ENCODE measurements at regions not wholly inside any gene's neighbourhood (a gene's known extent, or its start where the extent isn't known, plus 50 kb on each side); places are given as distances from the start of the nearest gene placed in this dataset.

GRCh38 chr15:70547846-70548487 is 215.4 kb downstream of the UACA start:
- no peak for DNase-seq

DNA sequence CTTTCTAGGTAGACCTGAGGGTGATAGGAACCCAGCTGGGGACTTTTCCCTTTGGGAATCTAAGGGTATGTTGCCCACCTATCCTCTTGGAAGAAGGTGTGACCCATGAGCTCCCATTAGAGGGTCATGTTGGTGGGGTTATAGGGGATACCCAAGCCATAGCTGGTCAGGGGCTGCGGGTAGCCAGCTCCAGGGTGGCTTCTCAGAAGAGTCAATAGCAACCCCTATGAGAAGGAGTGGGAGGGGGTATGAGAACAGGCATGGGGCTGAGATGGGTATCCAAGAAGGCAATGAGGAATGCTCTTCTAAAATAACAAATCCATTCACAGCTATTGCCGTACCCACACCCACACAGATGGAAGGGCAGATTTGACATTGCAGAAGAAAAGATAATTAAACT is 217.8 kb downstream of the UACA start:
- peak; percentile 32 for DNase-seq

DNA sequence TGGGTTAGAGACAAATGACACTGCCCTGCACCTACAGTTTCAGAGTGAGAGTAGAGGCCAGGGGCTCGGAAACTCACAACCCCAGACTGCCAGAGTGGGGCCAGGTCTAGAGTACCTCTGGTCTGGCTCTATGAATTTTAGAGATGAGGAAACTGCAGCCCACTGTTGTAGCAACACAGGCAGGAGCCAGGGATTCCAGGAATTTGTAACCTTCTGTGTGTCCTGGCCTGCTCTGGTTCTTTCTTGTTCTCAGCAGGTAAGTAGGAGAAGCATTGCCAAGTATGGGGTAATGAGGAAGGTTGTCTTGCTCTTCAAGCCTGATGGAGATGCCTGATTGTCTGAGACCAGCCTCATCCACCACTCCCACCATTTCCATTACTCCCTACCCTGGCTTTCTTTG is 221.8 kb downstream of the UACA start:
- DNase-seq: peak; percentile 58

- peak; percentile 52 for DNase-seq
Observed at GRCh38 chr15:70539912-70540530, 223.3 kb downstream of the UACA start.

DNA sequence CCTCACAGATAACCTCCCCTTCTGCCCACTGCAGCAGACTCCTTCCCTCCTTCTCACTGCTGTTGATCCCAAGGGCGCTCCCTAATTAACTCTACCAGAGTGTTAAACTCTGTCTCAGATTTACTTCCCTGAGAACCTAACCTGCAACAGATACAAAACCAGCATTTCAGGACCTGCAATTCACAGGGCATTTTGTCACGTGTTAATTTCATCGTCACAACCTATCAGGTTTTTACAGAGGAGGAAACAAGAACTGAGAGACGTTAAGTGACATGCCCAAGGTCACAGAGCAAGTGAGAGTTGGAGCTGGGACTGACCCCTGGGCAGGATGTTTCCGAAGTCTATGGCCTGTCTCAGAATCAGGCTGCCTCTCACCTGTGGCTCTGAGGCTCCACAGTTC is 223.9 kb downstream of the UACA start:
- peak; percentile 26 for DNase-seq

DNA sequence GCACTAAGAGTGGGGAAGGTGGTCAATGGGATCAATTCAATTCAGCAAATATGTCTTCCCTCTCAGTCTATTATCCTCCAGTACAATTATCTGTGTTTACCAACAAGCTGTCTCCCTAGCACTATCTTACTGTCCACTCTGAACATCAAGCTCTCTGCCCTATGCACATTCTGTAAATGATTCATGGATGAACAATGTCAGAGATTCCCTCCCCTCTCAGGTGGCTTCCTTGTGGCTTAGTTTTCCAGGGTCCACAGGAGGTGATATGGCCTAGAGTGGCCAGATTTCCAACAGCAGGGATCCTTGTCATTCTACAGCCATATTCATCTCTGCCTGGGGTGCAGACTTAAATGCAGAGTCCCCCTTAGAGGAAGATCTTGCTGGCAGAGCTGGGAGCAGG is 225.1 kb downstream of the UACA start:
- peak; percentile 54 for DNase-seq

DNA sequence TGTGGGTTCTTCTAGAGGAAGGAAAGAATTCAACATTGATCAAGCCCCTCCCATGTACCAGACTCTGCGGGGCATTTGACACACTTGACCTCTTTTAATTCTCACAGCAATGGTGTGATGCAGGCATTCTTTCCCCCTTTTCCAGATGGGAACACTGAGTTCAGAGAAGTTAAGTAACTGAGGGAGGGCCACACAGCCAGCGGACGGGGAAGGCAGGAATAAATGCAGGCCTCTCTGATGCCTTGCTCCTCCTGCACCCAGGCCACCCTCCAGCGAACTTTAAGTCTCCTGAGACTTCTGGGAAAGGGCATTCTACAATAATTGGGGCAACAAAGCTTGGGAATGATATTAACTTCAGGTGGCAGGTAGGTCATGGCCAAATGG is 227.4 kb downstream of the UACA start:
- DNase-seq: peak; percentile 28

DNA sequence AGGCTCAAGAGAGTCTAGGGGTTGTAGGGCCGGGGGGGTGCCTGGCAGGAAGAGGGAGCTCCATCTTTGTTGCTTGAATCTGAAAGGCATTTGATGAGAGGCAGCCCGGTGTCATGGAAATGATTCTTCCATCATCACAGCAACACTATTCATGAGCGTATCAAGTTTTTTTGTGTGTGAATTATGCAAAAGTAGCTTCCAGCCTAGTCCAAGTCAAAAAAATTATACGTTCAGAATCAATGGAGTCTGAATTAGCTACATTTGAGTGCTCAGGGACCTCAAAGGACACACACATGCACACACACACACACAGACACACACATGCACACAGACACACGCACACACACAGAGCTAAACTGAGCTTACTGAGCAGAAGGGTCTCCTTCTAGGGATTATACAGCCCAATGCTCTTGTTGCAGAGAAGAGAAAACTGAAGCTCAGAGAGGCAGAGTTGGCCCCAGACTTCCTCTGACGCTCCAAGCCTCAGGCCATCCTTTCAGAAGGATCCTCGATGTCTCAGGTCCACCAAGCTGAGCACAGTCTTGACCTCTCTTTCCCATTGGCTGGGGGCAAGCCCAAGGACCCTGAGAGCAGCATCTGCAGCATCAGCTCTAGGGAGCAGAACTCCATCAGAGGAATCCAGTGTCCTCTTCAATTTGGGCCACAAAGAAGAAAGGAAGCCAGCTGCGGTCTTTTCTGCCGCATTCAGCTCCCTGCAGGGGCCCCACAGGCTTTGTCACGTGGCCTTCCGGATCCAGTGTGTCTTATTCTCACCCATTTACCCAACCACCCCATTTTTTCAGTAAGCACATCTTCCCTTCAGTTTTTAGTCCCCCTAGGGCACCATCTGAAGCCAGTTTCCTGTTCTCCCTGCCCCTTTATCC is 228.0 kb downstream of the UACA start:
- peak; percentile 29 for DNase-seq

- no peak for DNase-seq
Observed at GRCh38 chr15:70533931-70534742, 229.2 kb downstream of the UACA start.

DNA sequence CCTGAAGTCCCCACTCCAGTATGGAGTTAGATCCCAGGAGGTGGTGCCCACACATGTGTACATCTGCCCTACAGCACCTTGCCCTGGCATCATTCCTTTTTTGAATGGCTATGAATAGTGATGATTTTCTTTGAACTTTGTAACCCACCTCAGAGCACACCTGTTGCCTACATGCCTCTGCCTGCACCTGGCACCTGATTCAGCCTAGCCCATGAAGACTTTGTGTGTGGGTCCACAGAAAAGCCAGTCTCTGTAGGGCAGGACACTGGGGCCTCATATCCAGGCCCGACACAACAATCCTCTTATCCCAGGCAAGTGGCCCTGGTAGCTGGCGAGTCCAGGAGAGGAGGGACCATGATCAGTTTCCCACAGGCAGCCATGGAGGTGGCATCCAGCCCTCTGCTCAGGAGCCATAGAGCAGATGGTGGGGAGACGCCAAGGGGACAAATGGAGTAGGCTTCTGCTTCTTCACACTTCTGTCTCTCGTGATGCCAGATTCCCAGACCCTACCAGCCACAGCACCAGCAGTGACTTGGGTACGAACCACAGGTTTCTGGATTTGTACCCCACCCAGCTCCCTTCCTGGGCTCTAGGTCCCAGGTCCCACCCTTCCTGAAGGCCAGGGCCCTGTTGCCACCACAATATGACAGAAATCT is 230.7 kb downstream of the UACA start:
- peak; percentile 37 for DNase-seq

GRCh38 chr15:70531576-70531975 is 231.8 kb downstream of the UACA start:
- DNase-seq: peak; percentile 35

DNA sequence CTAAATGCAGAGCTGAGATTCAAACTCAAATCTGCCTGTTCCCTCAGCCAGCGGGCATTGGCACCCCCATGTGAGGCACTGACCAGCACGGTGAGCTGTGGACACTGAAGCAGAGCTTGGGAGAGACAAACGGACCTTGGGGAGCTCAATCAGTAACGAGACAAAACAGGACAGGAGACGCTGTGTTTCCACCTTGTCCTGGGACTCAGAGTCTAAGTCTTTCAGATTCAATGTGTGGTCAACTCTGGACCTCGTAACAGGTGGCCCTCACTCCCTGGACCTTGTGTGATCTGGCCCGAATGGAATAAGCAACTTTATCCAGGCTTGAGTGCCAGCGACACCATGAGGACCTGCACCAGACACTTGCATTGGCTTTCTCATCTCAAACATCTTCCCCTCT is 232.5 kb downstream of the UACA start:
- peak; percentile 32 for DNase-seq

DNA sequence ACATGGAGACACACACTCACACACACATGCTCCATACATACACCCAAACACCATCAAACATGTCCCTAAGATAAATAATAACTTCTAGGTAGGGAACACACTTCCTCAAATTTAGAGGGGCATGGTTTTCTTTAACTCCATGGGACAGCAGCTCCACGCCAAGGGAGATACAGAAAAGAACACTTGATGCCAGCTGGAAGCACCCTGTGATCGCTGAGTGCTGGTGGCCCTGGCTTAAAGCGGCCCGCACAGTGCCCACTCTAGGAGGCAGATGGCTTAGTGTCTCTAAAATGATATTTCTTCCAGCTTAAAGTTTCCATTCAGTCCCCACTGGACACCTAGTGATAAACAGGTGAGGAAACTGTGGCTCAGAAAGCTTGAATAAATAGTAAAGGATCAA is 232.9 kb downstream of the UACA start:
- DNase-seq: peak; percentile 29

- no peak for DNase-seq
Observed at GRCh38 chr15:70530017-70530499, 233.3 kb downstream of the UACA start.

DNA sequence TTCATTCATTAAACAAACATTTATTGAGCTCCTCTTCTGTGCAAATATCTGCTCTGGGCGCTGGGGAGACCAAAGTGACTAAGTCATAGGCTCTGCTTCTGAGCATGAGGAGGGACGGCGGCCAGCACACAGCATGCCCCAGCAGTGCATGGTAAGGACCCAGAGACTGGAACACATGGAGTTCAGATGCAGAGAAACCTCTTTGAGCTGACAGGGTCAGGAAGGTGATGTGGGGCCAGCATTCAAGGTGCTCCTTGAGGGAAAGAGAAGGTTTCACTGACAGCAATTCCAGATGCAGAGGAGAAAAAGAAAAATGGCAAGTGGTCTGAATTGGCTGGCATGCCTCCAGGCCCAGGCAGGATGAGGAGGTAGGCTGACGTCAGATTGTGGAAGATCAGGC is 234.5 kb downstream of the UACA start:
- DNase-seq: peak; percentile 32

DNA sequence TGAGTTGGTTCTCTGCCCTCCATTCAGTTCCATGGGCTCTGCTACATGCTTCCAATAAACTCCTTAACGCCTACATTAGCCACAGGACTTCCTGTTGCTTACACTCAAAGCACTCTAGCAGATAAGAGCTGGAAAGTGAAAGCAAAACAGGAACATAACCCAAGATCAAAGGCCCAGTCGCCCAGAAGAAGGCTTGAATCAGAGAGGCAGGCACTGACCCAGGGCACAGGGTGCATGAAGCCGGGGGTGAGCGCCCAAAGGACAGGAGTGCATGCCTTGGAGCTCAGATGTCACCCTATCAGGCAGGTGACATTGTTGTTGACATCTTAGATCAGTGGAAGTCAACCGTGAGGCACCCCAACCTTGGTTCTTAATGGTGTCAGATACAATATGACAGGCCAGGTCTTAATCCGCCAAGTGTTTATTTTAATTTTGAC is 235.1 kb downstream of the UACA start:
- peak; percentile 67 for DNase-seq

DNA sequence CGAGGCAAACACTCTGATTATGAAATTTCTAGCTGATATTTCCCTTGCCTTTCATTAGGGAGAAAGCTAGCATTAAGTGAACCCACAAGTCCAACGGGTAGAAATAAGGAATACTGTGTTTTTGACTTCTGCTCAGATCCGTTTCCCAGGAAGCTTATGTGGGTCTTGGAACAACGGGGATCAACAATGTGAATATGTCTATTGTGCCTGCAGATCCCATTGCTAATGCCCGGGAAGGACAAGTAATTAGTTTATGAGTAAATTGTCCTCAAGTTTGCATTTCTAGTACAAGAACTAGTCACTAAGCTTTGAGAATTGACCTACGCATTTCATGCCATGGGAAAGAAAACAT is 236.4 kb downstream of the UACA start:
- no peak for DNase-seq

DNA sequence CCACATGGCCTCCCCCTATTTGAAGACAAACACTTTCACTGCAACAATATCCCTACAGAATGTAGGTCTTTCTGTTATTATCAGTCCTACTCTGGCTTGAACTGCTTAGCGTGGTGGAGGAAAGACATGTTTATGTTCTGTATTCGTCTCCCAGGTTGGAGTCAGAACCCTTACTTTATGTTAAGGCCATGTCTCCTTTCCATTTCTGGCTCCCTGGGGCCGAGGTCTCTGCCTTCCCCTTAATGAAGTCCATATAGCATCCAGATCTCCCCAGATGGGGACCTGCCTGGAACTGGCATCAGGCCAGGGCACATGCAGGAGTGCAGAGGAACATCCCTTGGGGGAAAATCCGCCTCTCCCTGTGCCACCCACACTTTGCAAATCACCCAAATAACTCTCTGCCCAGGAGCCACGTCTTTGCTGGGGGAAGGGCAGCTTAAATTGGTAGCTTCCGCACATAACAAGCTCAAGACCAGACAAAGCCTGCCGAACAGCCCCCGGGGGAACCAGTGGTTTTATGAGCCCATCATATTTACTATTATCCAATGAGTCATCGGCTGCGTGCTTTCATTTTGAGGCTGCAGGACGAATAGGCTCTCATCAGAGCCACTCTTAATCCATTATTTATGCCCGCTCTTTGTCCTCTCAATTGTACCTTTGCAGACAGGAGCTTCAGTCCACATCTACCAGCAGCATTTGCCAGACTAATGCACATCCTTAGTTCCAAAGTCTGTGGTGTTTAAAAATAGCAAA is 237.0 kb downstream of the UACA start:
- DNase-seq: peak; percentile 87

- peak; percentile 30 for DNase-seq
Observed at GRCh38 chr15:70525551-70525950, 237.8 kb downstream of the UACA start.

DNA sequence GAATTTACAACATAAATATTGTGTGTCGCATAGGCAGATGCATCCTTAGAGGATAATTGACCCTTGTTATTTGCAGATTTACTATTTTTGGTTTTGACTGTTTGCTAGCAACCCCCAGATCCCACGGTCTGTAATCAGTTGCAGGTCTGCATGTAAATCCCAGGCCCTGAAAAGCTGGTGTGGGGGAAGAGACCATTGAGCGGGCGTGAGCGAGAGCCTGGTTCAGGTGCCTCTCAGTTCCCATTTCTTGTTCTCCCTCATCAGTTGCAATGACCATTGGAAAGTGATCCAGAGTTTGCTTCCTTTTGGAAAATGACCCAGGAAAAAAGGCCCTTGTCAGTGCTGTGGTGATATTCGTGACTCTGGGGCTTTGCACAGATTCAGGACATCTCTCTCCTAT is 238.9 kb downstream of the UACA start:
- peak; percentile 45 for DNase-seq

DNA sequence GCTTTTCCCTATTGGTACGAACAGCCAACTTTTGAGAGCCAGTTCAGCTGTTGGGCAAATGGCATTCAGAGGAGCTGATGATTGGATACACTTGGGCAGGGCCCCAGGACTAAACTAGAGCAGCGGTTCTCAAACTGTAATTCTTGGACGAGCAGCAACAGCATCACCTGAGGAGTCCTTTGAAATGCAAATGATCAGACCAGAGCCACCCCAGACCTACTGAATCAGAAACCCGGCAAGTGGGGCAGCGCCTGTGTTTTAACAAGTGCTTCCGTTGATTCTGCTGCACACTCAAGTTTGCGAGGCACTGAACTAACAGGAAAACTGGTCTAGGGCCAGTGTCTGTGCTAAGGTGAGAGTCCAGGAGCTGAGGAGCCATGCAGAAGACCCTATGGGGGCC is 239.7 kb downstream of the UACA start:
- peak; percentile 60 for DNase-seq

GRCh38 chr15:70523192-70523591 is 240.2 kb downstream of the UACA start:
- DNase-seq: no peak

Measured in islet precursor cell (in vitro differentiated cells).